Stimulated activated CD4-positive, alpha-beta T cell treated with anti-CD3 and anti-CD28 coated beads, Interleukin-1b, Interleukin-23, amount 100 ng/mL, for 24 hours (primary cell): ENCODE measurements at regions not wholly inside any gene's neighbourhood (a gene's known extent, or its start where the extent isn't known, plus 50 kb on each side); places are given as distances from the start of the nearest gene placed in this dataset.
"Not testable (repeated sequence)": the region's sequence is repeated elsewhere in the genome, so short reads cannot be mapped to it uniquely, and the experiment has no call there.

ENCODE experiments used
- DNase-seq, 4 experiments: peaks; one replicate each; pipeline ENCODE4 v3.0.0-alpha.2; 2020; ENCODE audit warnings: low read depth in 4 of 4, low spot score in 1 of 4

GRCh38 chr6:1230689-1231605 lies 81.0 kb upstream of the FOXQ1 start:
- no peak for DNase-seq

- no peak for DNase-seq
Observed at GRCh38 chr6:1230281-1230680, 81.6 kb upstream of the FOXQ1 start.

GRCh38 chr6:1229808-1230207 lies 82.1 kb upstream of the FOXQ1 start:
- no peak for DNase-seq

- DNase-seq: no peak
Observed at GRCh38 chr6:1229301-1229700, 82.6 kb upstream of the FOXQ1 start.

GRCh38 chr6:1228754-1229191 lies 83.1 kb upstream of the FOXQ1 start:
- DNase-seq: no peak

- DNase-seq: no peak
Observed at GRCh38 chr6:1227935-1228753, 83.8 kb upstream of the FOXQ1 start.

GRCh38 chr6:1227600-1227934 lies 84.3 kb upstream of the FOXQ1 start:
- no peak for DNase-seq

GRCh38 chr6:1226277-1227099 lies 85.4 kb upstream of the FOXQ1 start:
- DNase-seq: no peak

GRCh38 chr6:1224514-1224913 lies 87.4 kb upstream of the FOXQ1 start:
- no peak for DNase-seq

GRCh38 chr6:1222728-1223595 lies 88.9 kb upstream of the FOXQ1 start:
- no peak for DNase-seq

- DNase-seq: no peak
Observed at GRCh38 chr6:1217396-1217795, 94.5 kb upstream of the FOXQ1 start.

GRCh38 chr6:1216488-1216974 lies 95.4 kb upstream of the FOXQ1 start:
- DNase-seq: no peak

- DNase-seq: no peak
Observed at GRCh38 chr6:1215884-1216487, 95.9 kb upstream of the FOXQ1 start.

GRCh38 chr6:1215023-1215422 lies 96.9 kb upstream of the FOXQ1 start:
- no peak for DNase-seq

GRCh38 chr6:1212919-1213318 lies 99.0 kb upstream of the FOXQ1 start:
- no peak for DNase-seq

GRCh38 chr6:1212138-1212537 lies 99.8 kb upstream of the FOXQ1 start:
- not testable (repeated sequence) for DNase-seq

- DNase-seq: not testable (repeated sequence)
Observed at GRCh38 chr6:1210631-1211030, 101.3 kb upstream of the FOXQ1 start.

- no peak for DNase-seq
Observed at GRCh38 chr6:1208876-1209275, 103.0 kb upstream of the FOXQ1 start.

GRCh38 chr6:1203546-1203945 lies 108.4 kb upstream of the FOXQ1 start:
- no peak for DNase-seq

- no peak for DNase-seq
Observed at GRCh38 chr6:1202201-1202600, 109.7 kb upstream of the FOXQ1 start.
